Uterus (tissue), 2 donors: ENCODE measurements at regions not wholly inside any gene's neighbourhood (a gene's known extent, or its start where the extent isn't known, plus 50 kb on each side); places are given as distances from the start of the nearest gene placed in this dataset.
"Not testable (repeated sequence)": the region's sequence is repeated elsewhere in the genome, so short reads cannot be mapped to it uniquely, and the experiment has no call there.

ENCODE experiments used
- CTCF ChIP-seq, 4 experiments: fragments of 200-600 bp in 2 of 4; fragments of 450-650 bp in 2 of 4; sonication (generic) in 2 of 4; IDR thresholded peaks; one replicate each; pipeline ENCODE4 v1.5.1; 2016 to 2019; ENCODE audit warnings: antibody characterized with exemption in 4 of 4, mild to moderate bottlenecking in 2 of 4, moderate library complexity in 1 of 4
- POLR2A ChIP-seq, 2 donors: fragments of 450-650 bp; IDR thresholded peaks; one replicate each; pipeline ENCODE4 v1.6.1; 2016; ENCODE audit warnings: antibody characterized with exemption in 2 of 2, mild to moderate bottlenecking in 1 of 2, moderate library complexity in 1 of 2

GRCh38 chr2:67589121-67589520 is 192.0 kb downstream of the ETAA1 start:
- TF ChIP-seq POLR2A, CTCF (IDR thresholded peaks at IDR 0.05): not testable (repeated sequence)
